K562 (cell line): ENCODE measurements at regions not wholly inside any gene's neighbourhood (a gene's known extent, or its start where the extent isn't known, plus 50 kb on each side); places are given as distances from the start of the nearest gene placed in this dataset.

Experiments used
- ATF7 ChIP-seq: fragments of 450-650 bp; IDR thresholded peaks from 2 replicates; pipeline ENCODE4 v1.7.1; 2014; ENCODE audit warnings: mild to moderate bottlenecking, moderate library complexity
- BCL6 ChIP-seq: fragments of 250-450 bp; sonication (Bioruptor Pico); IDR thresholded peaks from 2 replicates; pipeline ENCODE4 v1.4.0; 2020
- CTCF ChIP-seq, 3 experiments: IDR thresholded peaks in 2 of 3; conservative IDR thresholded peaks in 1 of 3; 2 replicates each; pipeline ENCODE4 v1.5.1; 2011 to 2012; ENCODE audit warnings: low read length in 3 of 3, mild to moderate bottlenecking in 3 of 3, control low read depth in 2 of 3, improper control_type of control experiment in 1 of 3, inconsistent platforms in 1 of 3, low read depth in 1 of 3, mixed read lengths in 1 of 3, moderate library complexity in 1 of 3; ENCODE audit not compliant: insufficient read depth in 2 of 3
- MCM7 ChIP-seq, 2 experiments: fragments of 450-650 bp; IDR thresholded peaks; 2 replicates each; pipeline ENCODE4 v1.6.1; 2016 to 2018
- NFIC ChIP-seq: fragments of 450-650 bp; IDR thresholded peaks from 2 replicates; pipeline ENCODE4 v1.6.1; 2017; ENCODE audit warnings: mild to moderate bottlenecking, inconsistent platforms
- NUFIP1 ChIP-seq: fragments of 450-650 bp; IDR thresholded peaks from 2 replicates; pipeline ENCODE4 v1.6.1; 2018; ENCODE audit not compliant: partially characterized antibody
- ZBTB8A ChIP-seq: fragments of 450-650 bp; IDR thresholded peaks from 2 replicates; pipeline ENCODE4 v1.6.1; 2018; ENCODE audit warnings: mild to moderate bottlenecking, moderate library complexity; ENCODE audit not compliant: partially characterized antibody
- ZBTB9 ChIP-seq: fragments of 450-650 bp; formaldehyde crosslinking; IDR thresholded peaks from 2 replicates; pipeline ENCODE4 v1.4.0; 2020; ENCODE audit warnings: mild to moderate bottlenecking, moderate library complexity
- ZNF239 ChIP-seq: fragments of 250-450 bp; sonication (Bioruptor Pico); IDR thresholded peaks from 2 replicates; pipeline ENCODE4 v1.4.0; 2020; ENCODE audit warnings: mild to moderate bottlenecking
- TF ChIP-seq, protein P1 (sequence below): fragments of 450-650 bp; IDR thresholded peaks from 2 replicates; pipeline ENCODE4 v1.6.1; 2016

DNA sequence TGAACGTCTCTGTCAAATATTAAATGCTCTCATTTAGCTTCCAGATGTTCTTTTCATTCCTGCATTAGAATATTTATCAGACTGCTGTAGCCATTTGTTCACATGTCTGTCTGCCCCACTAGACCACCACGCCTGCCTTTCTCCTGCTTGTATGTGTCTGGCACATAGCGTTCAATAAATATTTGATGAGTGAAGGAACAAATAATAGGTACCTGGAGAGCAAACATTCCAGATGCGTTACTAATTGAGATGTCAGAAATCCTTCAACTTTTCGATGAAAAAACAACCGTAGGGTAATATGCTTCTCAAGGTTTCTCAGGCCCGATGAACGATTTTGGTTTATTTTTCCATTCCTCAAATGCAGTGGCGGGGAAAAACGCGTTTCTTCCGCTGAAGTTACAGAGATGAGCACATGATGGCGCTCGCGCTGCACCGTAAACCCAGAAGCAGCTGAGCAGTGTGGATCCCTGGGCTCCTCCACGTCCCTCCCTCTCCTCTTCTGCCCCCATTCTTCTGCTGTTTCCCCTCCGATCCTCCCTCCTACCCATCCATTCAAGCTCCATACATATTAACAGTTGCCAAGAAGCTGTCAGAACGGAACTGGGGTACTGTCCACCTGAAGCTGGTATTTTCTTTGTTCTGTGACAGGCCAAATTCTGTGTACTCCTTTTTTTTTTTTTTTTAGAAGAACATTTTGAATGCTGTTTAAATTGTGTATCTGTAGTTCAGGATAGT is 245.4 kb downstream of the MPDZ start (continued):
- TF ChIP-seq CTCF (IDR thresholded peaks at IDR 0.05 in 2 of 3, conservative IDR thresholded peaks at IDR 0.05 in 1 of 3; ENCODE audit: insufficient read depth in 2 of 3, low read depth in 1 of 3, low read length in 3 of 3): peak; percentile 60 to 75 (median 70)
- TF ChIP-seq NUFIP1: no peak
- TF ChIP-seq MCM7 (IDR thresholded peaks at IDR 0.05): no peak
- TF ChIP-seq, protein P1, sequence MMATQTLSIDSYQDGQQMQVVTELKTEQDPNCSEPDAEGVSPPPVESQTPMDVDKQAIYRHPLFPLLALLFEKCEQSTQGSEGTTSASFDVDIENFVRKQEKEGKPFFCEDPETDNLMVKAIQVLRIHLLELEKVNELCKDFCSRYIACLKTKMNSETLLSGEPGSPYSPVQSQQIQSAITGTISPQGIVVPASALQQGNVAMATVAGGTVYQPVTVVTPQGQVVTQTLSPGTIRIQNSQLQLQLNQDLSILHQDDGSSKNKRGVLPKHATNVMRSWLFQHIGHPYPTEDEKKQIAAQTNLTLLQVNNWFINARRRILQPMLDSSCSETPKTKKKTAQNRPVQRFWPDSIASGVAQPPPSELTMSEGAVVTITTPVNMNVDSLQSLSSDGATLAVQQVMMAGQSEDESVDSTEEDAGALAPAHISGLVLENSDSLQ: no peak
- TF ChIP-seq ZNF239 (CRISPR knock-in tag): no peak
- no peak for TF ChIP-seq ZBTB8A
- TF ChIP-seq ZBTB9 (CRISPR knock-in tag): no peak
- no peak for TF ChIP-seq BCL6 (CRISPR knock-in tag)
- no peak for TF ChIP-seq ATF7
- no peak for TF ChIP-seq NFIC
